ENCODE measurements at regions not wholly inside any gene's neighbourhood (a gene's known extent, or its start where the extent isn't known, plus 50 kb on each side); places are given as distances from the start of the nearest gene placed in this dataset.

DNA sequence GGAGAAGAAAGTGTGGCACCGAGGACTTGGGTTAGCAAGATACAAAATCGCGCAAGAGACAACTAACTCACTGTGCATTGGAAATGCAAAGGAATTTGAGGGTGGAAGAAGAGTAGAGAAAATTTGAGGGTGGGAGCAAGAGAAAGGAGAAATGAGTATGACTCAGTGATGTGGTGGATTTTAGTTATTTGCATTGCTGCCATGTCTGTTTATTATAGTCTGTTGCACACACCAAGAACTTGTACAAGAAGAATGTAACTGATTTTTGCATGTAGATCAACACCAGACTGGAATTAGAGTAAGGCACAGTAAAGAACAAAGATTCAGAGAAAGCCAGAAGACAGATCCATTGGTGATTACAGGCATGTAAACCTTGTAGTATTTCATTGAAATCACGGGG lies 71.6 kb upstream of the SMIM36 start:
- H3K27me3 ChIP-seq, result no peaks in the 10 kb centered on the region
- H3K4me3 ChIP-seq, result no peak overlapping the region
- no peaks in the 10 kb centered on the region for H3K36me3 ChIP-seq
- TF ChIP-seq, protein P1, sequence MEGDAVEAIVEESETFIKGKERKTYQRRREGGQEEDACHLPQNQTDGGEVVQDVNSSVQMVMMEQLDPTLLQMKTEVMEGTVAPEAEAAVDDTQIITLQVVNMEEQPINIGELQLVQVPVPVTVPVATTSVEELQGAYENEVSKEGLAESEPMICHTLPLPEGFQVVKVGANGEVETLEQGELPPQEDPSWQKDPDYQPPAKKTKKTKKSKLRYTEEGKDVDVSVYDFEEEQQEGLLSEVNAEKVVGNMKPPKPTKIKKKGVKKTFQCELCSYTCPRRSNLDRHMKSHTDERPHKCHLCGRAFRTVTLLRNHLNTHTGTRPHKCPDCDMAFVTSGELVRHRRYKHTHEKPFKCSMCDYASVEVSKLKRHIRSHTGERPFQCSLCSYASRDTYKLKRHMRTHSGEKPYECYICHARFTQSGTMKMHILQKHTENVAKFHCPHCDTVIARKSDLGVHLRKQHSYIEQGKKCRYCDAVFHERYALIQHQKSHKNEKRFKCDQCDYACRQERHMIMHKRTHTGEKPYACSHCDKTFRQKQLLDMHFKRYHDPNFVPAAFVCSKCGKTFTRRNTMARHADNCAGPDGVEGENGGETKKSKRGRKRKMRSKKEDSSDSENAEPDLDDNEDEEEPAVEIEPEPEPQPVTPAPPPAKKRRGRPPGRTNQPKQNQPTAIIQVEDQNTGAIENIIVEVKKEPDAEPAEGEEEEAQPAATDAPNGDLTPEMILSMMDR (IDR thresholded peaks at IDR 0.05), result no peak
- no peak for TF ChIP-seq POLR2A (IDR thresholded peaks at IDR 0.05)
- no peaks in the 10 kb centered on the region for H3K9me3 ChIP-seq
- no peak for DNase-seq
- no peak overlapping the region for H3K27ac ChIP-seq
- H3K4me1 ChIP-seq, result peaks cover 0 to 3% (median 0%) of the 10 kb centered on the region in 4 donors

DNA sequence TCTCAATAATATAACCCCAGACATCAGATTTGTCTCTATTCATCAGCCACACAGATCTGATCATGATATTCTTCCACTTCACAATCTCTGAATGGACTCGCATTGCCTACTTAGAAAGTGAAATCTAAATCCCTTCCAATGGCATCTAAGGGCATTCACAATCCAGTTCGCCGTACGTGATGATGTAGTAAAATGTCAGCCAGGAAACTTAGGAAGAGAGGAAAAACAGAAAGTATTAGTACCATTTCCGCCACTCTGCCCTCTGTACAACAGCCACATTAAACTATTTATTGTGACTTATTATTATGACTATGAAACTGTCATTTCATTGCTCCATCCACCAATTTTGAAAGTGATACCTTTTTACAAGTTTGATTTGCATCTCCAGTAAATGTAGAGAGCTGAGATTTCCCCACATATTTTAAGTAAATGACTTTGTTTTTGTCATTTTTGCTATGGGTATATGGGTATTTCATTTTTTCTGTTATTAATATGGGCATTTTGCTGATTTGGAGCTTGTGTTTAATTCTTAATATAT lies 69.4 kb upstream of the SMIM36 start:
- no peaks in the 10 kb centered on the region for H3K36me3 ChIP-seq
- no peaks in the 10 kb centered on the region for H3K27me3 ChIP-seq
- no peaks in the 10 kb centered on the region for H3K9me3 ChIP-seq
- TF ChIP-seq, protein P1 (IDR thresholded peaks at IDR 0.05), result no peak
- no peak for TF ChIP-seq POLR2A (IDR thresholded peaks at IDR 0.05)
- H3K4me3 ChIP-seq, result no peak overlapping the region
- DNase-seq, result no peak
- no peak overlapping the region for H3K27ac ChIP-seq
- H3K4me1 ChIP-seq, result peaks cover 0 to 7% (median 0%) of the 10 kb centered on the region in 4 donors

DNA sequence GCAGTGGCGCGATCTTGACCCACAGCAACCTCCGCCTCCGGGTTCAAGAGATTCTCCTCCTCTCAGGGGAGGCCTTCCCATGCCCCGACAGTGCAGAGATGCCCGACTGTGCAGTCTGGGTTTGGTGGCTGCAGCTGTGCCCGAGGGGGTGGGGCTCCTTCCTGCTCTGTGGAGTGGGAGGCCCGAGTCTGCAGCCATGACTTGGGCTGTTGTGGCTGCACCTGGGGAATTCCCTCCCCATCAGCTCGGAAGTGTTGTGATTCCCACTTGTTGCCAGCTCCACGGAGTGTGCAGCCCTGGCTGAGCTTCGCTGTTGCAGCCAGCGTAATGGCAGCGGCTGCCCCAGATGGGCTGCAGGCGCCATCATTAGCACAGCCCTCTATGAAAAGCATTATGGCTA lies 66.4 kb upstream of the SMIM36 start:
- H3K27ac ChIP-seq, result peak overlapping the region; percentile 40 to 85 (median 73)

DNA sequence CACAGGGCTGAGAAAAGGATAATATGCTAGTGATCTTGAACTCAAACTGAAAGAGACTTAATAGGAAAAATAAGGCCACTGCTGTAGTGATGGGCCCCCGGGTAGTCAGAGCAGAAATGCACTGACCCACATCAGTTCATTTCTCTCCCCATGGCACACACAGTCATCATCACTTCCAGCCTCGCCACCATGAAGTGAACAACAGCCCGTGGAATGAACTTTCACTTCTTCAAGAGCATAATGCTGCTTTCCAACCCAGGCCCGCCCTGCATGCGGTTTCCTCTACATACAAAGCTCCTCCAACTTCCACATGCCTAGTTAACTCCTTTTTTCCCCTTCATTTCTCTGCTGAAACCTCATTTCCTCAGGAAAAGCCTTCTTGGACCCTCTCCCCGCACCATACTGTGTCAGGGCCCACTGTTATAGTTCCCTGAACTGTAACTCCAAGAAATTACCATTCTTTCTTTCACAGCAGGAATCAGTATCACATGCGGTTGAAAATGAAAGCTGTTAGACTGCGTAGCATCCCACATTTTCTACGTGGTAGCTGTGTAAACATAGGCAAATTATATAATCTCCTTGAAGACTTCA lies 65.8 kb upstream of the SMIM36 start:
- Histone ChIP-seq H3K27ac (peak overlapping the region; percentile 70 to 85 (median 74)), H3K4me1 (peaks cover 0 to 7% (median 0%) of the 10 kb centered on the region in 4 donors), H3K27me3 (no peaks in the 10 kb centered on the region), H3K36me3 (no peaks in the 10 kb centered on the region), H3K9me3 (no peaks in the 10 kb centered on the region), H3K4me3 (peak overlapping the region; percentile 21 to 38 (median 29))
- no peak for TF ChIP-seq POLR2A (IDR thresholded peaks at IDR 0.05)
- TF ChIP-seq, protein P1 (IDR thresholded peaks at IDR 0.05), result no peak
- DNase-seq, result peak; percentile 50 to 77 (median 73)

More for the DNA sequence above, 66.4 kb upstream of the SMIM36 start:
- peaks cover 0 to 7% (median 0%) of the 10 kb centered on the region in 4 donors for H3K4me1 ChIP-seq
- H3K4me3 ChIP-seq, result peak overlapping the region; percentile 21 to 38 (median 29)
- TF ChIP-seq, protein P1 (IDR thresholded peaks at IDR 0.05), result no peak
- no peak for TF ChIP-seq POLR2A (IDR thresholded peaks at IDR 0.05)
- H3K36me3 ChIP-seq, result no peaks in the 10 kb centered on the region
- no peaks in the 10 kb centered on the region for H3K9me3 ChIP-seq
- no peaks in the 10 kb centered on the region for H3K27me3 ChIP-seq
- peak in 2 of 3 donors; percentile 53 to 66 for DNase-seq

DNA sequence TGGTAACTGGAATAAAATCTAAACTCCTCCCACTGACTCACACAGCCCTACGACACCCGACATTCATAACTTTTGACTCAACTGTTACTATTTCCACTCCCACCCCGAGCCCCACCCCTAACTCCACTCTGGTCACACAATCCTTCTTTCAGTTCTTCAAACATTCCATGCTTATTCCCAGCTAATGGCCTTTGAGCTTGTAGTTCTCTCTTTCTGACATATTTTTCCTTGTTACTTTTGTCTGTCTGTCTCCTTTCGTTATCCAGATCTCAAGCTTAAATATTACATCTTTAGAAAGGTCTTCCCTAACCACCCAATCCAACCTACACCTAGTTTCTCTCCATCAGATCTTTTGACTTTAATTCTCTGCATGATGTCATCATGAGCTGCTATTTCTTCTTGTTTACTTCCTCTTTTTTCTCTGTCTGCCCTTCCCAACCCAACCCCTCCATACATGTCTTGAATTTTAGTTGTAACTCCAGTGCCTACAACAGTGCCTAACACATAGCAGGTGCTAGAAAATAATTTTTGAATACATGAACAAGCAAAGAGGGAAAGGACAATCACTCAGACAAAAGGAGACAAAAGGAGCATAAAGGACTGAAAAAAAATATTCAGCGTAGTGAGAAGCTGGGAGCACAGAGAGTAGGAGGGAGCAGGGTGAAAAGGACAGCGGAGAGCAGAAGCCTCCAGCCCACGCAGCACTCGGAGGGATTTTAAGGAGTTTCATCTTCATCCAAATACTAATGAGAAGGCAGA lies 65.2 kb upstream of the SMIM36 start:
- TF ChIP-seq, protein P1 (IDR thresholded peaks at IDR 0.05), result no peak
- TF ChIP-seq POLR2A (IDR thresholded peaks at IDR 0.05), result no peak
- H3K9me3 ChIP-seq, result no peaks in the 10 kb centered on the region
- H3K27ac ChIP-seq, result peak overlapping the region; percentile 70 to 85 (median 74)
- H3K4me3 ChIP-seq, result peak overlapping the region in 3 of 4 donors; percentile 21 to 38 (median 34)
- no peak for DNase-seq
- H3K4me1 ChIP-seq, result peaks cover 0 to 7% (median 0%) of the 10 kb centered on the region in 4 donors
- no peaks in the 10 kb centered on the region for H3K27me3 ChIP-seq
- no peaks in the 10 kb centered on the region for H3K36me3 ChIP-seq
